Hepatocyte (in vitro differentiated cells): ENCODE measurements at regions not wholly inside any gene's neighbourhood (a gene's known extent, or its start where the extent isn't known, plus 50 kb on each side); places are given as distances from the start of the nearest gene placed in this dataset.

ENCODE experiments used
- DNase-seq: peaks from one replicate; pipeline ENCODE4 v3.0.0-alpha.2; 2016; ENCODE audit warnings: low spot score
- H2AFZ ChIP-seq: fragments of 200-600 bp; sonication (generic); 2 replicates; pipeline ENCODE4 v1.6.0; 2016; ENCODE audit warnings: antibody characterized with exemption, mild to moderate bottlenecking
- H3K27ac ChIP-seq: fragments of 200-600 bp; sonication (generic); 2 replicates; pipeline ENCODE4 v1.5.1; 2016; ENCODE audit warnings: mild to moderate bottlenecking
- H3K27me3 ChIP-seq: fragments of 200-600 bp; sonication (generic); 2 replicates; pipeline ENCODE4 v1.6.1; 2016
- H3K36me3 ChIP-seq: fragments of 200-600 bp; sonication (generic); replicated peaks from 2 replicates; pipeline ENCODE4 v1.5.1; 2016; ENCODE audit warnings: low read depth; ENCODE audit not compliant: insufficient read depth
- H3K4me1 ChIP-seq: fragments of 200-600 bp; sonication (generic); 2 replicates; pipeline ENCODE4 v1.5.1; 2016; ENCODE audit warnings: mild to moderate bottlenecking, moderate library complexity; ENCODE audit not compliant: insufficient read depth
- H3K4me2 ChIP-seq: fragments of 200-600 bp; sonication (generic); 2 replicates; pipeline ENCODE4 v1.6.0; 2016
- H3K4me3 ChIP-seq: fragments of 200-600 bp; sonication (generic); 2 replicates; pipeline ENCODE4 v1.5.1; 2016; ENCODE audit warnings: mild to moderate bottlenecking
- H3K79me2 ChIP-seq: fragments of 200-600 bp; sonication (generic); 2 replicates; pipeline ENCODE4 v1.6.0; 2017; ENCODE audit warnings: mild to moderate bottlenecking
- H3K9me2 ChIP-seq: fragments of 200-600 bp; sonication (generic); replicated peaks from 2 replicates; pipeline ENCODE4 v1.6.0; 2017; ENCODE audit warnings: mild to moderate bottlenecking; ENCODE audit not compliant: insufficient read depth
- H3K9me3 ChIP-seq: fragments of 200-600 bp; sonication (generic); 2 replicates; pipeline ENCODE4 v1.5.1; 2016; ENCODE audit warnings: low read depth, mild to moderate bottlenecking
- H4K20me1 ChIP-seq: fragments of 200-600 bp; sonication (generic); 2 replicates; pipeline ENCODE4 v1.6.0; 2016; ENCODE audit warnings: mild to moderate bottlenecking; ENCODE audit not compliant: insufficient read depth, poor library complexity, severe bottlenecking
- CTCF ChIP-seq: fragments of 200-600 bp; sonication (generic); IDR thresholded peaks from 2 replicates; pipeline ENCODE4 v1.5.1; 2016; ENCODE audit warnings: antibody characterized with exemption, mild to moderate bottlenecking; ENCODE audit not compliant: poor library complexity
- EZH2 ChIP-seq: fragments of 200-600 bp; sonication (generic); IDR thresholded peaks from 2 replicates; pipeline ENCODE4 v1.6.1; 2016; ENCODE audit warnings: antibody characterized with exemption, mild to moderate bottlenecking, borderline replicate concordance
- EZH2phosphoT487 ChIP-seq: fragments of 200-600 bp; sonication (generic); IDR thresholded peaks from one replicate; pipeline ENCODE4 v1.6.1; 2018; ENCODE audit warnings: antibody characterized with exemption, mild to moderate bottlenecking, low read depth, moderate library complexity; ENCODE audit not compliant: unreplicated experiment, severe bottlenecking
- WGBS: methylation state at CpG from one replicate; pipeline ENCODE4 v1.1.6; 2016; ENCODE audit warnings: low lambda C conversion rate; ENCODE audit errors: missing lambda C conversion rate; 5-methylcytosine and 5-hydroxymethylcytosine counted together

GRCh38 chr18:41484069-41484468 is 471.0 kb upstream of the PIK3C3 start:
- no peaks in the 10 kb centered on the region for H4K20me1 ChIP-seq
- no peak overlapping the region for H3K4me2 ChIP-seq
- TF ChIP-seq EZH2 (no peak), EZH2phosphoT487 (no peak), CTCF (no peak)
- H3K36me3 ChIP-seq, result no peaks in the 10 kb centered on the region
- 90% methylated on average over 1 of the region's 1 CpG for whole genome bisulfite sequencing
- no peaks in the 10 kb centered on the region for H3K9me2 ChIP-seq
- no peak overlapping the region for H2AFZ ChIP-seq
- no peaks in the 10 kb centered on the region for H3K4me1 ChIP-seq
- no peak for DNase-seq
- no peaks in the 10 kb centered on the region for H3K79me2 ChIP-seq
- H3K27ac ChIP-seq, result no peak overlapping the region
- H3K27me3 ChIP-seq, result no peaks in the 10 kb centered on the region
- no peak overlapping the region for H3K4me3 ChIP-seq
- no peaks in the 10 kb centered on the region for H3K9me3 ChIP-seq

- TF ChIP-seq EZH2 (no peak), CTCF (no peak), EZH2phosphoT487 (no peak)
- H3K36me3 ChIP-seq, result no peaks in the 10 kb centered on the region
- 78% methylated on average over 4 of the region's 4 CpGs for WGBS
- no peak overlapping the region for H3K4me3 ChIP-seq
- no peaks in the 10 kb centered on the region for H3K4me1 ChIP-seq
- no peaks in the 10 kb centered on the region for H3K9me2 ChIP-seq
- H3K27ac ChIP-seq, result no peak overlapping the region
- H3K27me3 ChIP-seq, result no peaks in the 10 kb centered on the region
- H3K79me2 ChIP-seq, result no peaks in the 10 kb centered on the region
- no peak overlapping the region for H3K4me2 ChIP-seq
- no peak overlapping the region for H2AFZ ChIP-seq
- DNase-seq, result no peak
- no peaks in the 10 kb centered on the region for H4K20me1 ChIP-seq
- H3K9me3 ChIP-seq, result no peaks in the 10 kb centered on the region
Observed at GRCh38 chr18:41482501-41482900, 472.5 kb upstream of the PIK3C3 start.

GRCh38 chr18:41466436-41467160 is 488.4 kb upstream of the PIK3C3 start:
- no peaks in the 10 kb centered on the region for H3K4me1 ChIP-seq
- no peak overlapping the region for H3K27ac ChIP-seq
- TF ChIP-seq CTCF (no peak), EZH2phosphoT487 (no peak), EZH2 (no peak)
- no peaks in the 10 kb centered on the region for H3K36me3 ChIP-seq
- H3K4me2 ChIP-seq, result no peak overlapping the region
- no peaks in the 10 kb centered on the region for H3K9me2 ChIP-seq
- no peak for DNase-seq
- H3K4me3 ChIP-seq, result no peak overlapping the region
- H3K79me2 ChIP-seq, result no peaks in the 10 kb centered on the region
- H2AFZ ChIP-seq, result no peak overlapping the region
- 82% methylated on average over 4 of the region's 4 CpGs for WGBS
- H3K27me3 ChIP-seq, result no peaks in the 10 kb centered on the region
- H3K9me3 ChIP-seq, result no peaks in the 10 kb centered on the region
- no peaks in the 10 kb centered on the region for H4K20me1 ChIP-seq

GRCh38 chr18:41465386-41465785 is 489.6 kb upstream of the PIK3C3 start:
- Histone ChIP-seq H4K20me1 (no peaks in the 10 kb centered on the region), H3K9me2 (no peaks in the 10 kb centered on the region), H3K4me3 (no peak overlapping the region), H3K36me3 (no peaks in the 10 kb centered on the region), H3K4me1 (no peaks in the 10 kb centered on the region), H3K27me3 (no peaks in the 10 kb centered on the region), H3K79me2 (no peaks in the 10 kb centered on the region), H3K27ac (no peak overlapping the region), H3K9me3 (no peaks in the 10 kb centered on the region), H2AFZ (no peak overlapping the region), H3K4me2 (no peak overlapping the region)
- no peak for TF ChIP-seq EZH2phosphoT487
- no peak for TF ChIP-seq CTCF
- TF ChIP-seq EZH2, result no peak
- WGBS, result 94% methylated on average over 2 of the region's 2 CpGs
- no peak for DNase-seq
